Right cardiac atrium (tissue), 5 donors: ENCODE measurements at regions not wholly inside any gene's neighbourhood (a gene's known extent, or its start where the extent isn't known, plus 50 kb on each side); places are given as distances from the start of the nearest gene placed in this dataset.

Experiments
- ATAC-seq, 2 donors: fragments of 200-7000 bp; cut with Tn5 transposase; one replicate each; pipeline versions ENCODE4 v1.8.0 to v1.9.1; 2020; ENCODE audit warnings: moderate library complexity in 2 of 2, mild to moderate bottlenecking in 1 of 2
- DNase-seq, 3 donors: peaks; one replicate each; pipeline ENCODE4 v3.0.0-alpha.2; 2020
- H3K27ac ChIP-seq: one replicate; pipeline ENCODE4 v1.5.1; 2013; ENCODE audit warnings: mild to moderate bottlenecking, low read length, control low read depth, moderate library complexity
- H3K27me3 ChIP-seq: one replicate; pipeline ENCODE4 v1.6.1; 2013; ENCODE audit not compliant: control insufficient read depth, insufficient read depth
- H3K4me1 ChIP-seq: one replicate; pipeline ENCODE4 v1.6.1; 2013; ENCODE audit warnings: low read length; ENCODE audit not compliant: control insufficient read depth, insufficient read depth
- H3K4me3 ChIP-seq: one replicate; pipeline ENCODE4 v1.5.1; 2013; ENCODE audit warnings: low read length, control low read depth
- H3K9me3 ChIP-seq: one replicate; pipeline ENCODE4 v1.6.1; 2013; ENCODE audit warnings: low read length; ENCODE audit not compliant: control insufficient read depth
- WGBS: extraction: QIAGEN DNeasy Blood & Tissue Kit; methylation state at CpG from one replicate; pipeline ENCODE4 v1.1.7; 2013; 5-methylcytosine and 5-hydroxymethylcytosine counted together
- intact Hi-C, 4 donors: fragments of 100-400 bp; cut with DNase I; formaldehyde crosslinking; loops; one replicate each; pipeline versions ENCODE4 v1.11.0 to v1.14.0; 2022 to 2023
- donor health status: healthy with polysubstance abuse.
- donor health status: DM: no; HTN: yes; CAD: no.
- donor health status: DM: no; HTN: no; CAD: no.
- donor health status: DM: no; HTN: yes; CAD: no; lungs with severe emphysema.
- donor health status: DM: yes; HTN: yes; CAD: no.

- H3K9me3 ChIP-seq: no peaks in the 10 kb centered on the region
- H3K27ac ChIP-seq: no peak overlapping the region
- H3K27me3 ChIP-seq: no peaks in the 10 kb centered on the region
- ATAC-seq (no peak), DNase-seq (no peak)
- 81% methylated on average over 1 of the region's 1 CpG for WGBS
- intact Hi-C loops: no loop called here
- no peaks in the 10 kb centered on the region for H3K4me1 ChIP-seq
- H3K4me3 ChIP-seq: no peak overlapping the region
These were observed 107.2 kb upstream of the CMC1 start for GRCh38 chr3:28134198-28134597.

GRCh38 chr3:28134792-28135375 lies 106.5 kb upstream of the CMC1 start:
- WGBS: 74% methylated on average over 3 of the region's 3 CpGs

GRCh38 chr3:28136607-28137216 lies 104.7 kb upstream of the CMC1 start:
- ATAC-seq (no peak), DNase-seq (no peak)
- 81% methylated on average over 2 of the region's 2 CpGs for WGBS
- H3K4me1 ChIP-seq: no peaks in the 10 kb centered on the region
- no peaks in the 10 kb centered on the region for H3K9me3 ChIP-seq
- H3K4me3 ChIP-seq: no peak overlapping the region
- no peaks in the 10 kb centered on the region for H3K27me3 ChIP-seq
- intact Hi-C loops: no loop called here
- H3K27ac ChIP-seq: no peak overlapping the region

More at GRCh38 chr3:28134792-28135375, 106.5 kb upstream of the CMC1 start:
- ATAC-seq: no peak
- Histone ChIP-seq H3K4me1 (no peaks in the 10 kb centered on the region), H3K9me3 (no peaks in the 10 kb centered on the region), H3K4me3 (no peak overlapping the region), H3K27ac (no peak overlapping the region), H3K27me3 (no peaks in the 10 kb centered on the region)
- intact Hi-C loops: no loop called here
- DNase-seq: no peak

GRCh38 chr3:28138043-28138610 lies 103.3 kb upstream of the CMC1 start:
- Histone ChIP-seq H3K27me3 (no peaks in the 10 kb centered on the region), H3K4me3 (no peak overlapping the region), H3K27ac (no peak overlapping the region), H3K9me3 (no peaks in the 10 kb centered on the region), H3K4me1 (no peaks in the 10 kb centered on the region)
- intact Hi-C loops: no loop called here
- 41% methylated on average over 6 of the region's 6 CpGs for WGBS
- DNase-seq (no peak), ATAC-seq (no peak)

- H3K27me3 ChIP-seq: no peaks in the 10 kb centered on the region
- intact Hi-C loops: no loop called here
- H3K4me3 ChIP-seq: no peak overlapping the region
- DNase-seq: peak; percentile 37 to 78 (median 59)
- no peaks in the 10 kb centered on the region for H3K9me3 ChIP-seq
- peak overlapping the region; percentile 62 for H3K27ac ChIP-seq
- H3K4me1 ChIP-seq: no peaks in the 10 kb centered on the region
- whole genome bisulfite sequencing: 32% methylated on average over 4 of the region's 4 CpGs
- peak; percentile 96 for ATAC-seq
These were observed 102.1 kb upstream of the CMC1 start for GRCh38 chr3:28139288-28139687.

GRCh38 chr3:28139967-28140634 lies 101.3 kb upstream of the CMC1 start:
- no peak for DNase-seq
- no peak overlapping the region for H3K4me3 ChIP-seq
- intact Hi-C loops: no loop called here
- no peaks in the 10 kb centered on the region for H3K4me1 ChIP-seq
- no peaks in the 10 kb centered on the region for H3K9me3 ChIP-seq
- peak; percentile 50 to 54 for ATAC-seq
- 75% methylated on average over 5 of the region's 5 CpGs for WGBS
- H3K27me3 ChIP-seq: no peaks in the 10 kb centered on the region
- H3K27ac ChIP-seq: no peak overlapping the region

- Histone ChIP-seq H3K4me3 (no peak overlapping the region), H3K27ac (peak overlapping the region; percentile 37), H3K4me1 (no peaks in the 10 kb centered on the region), H3K27me3 (no peaks in the 10 kb centered on the region), H3K9me3 (no peaks in the 10 kb centered on the region)
- no peak for ATAC-seq
- WGBS: 88% methylated on average over 4 of the region's 4 CpGs
- DNase-seq: peak in 1 of 3 donors; percentile 30
- intact Hi-C loops: no loop called here
These were observed 100.8 kb upstream of the CMC1 start for GRCh38 chr3:28140664-28141063.

- no peak for DNase-seq
- intact Hi-C loops: no loop called here
- peaks cover 1% of the 10 kb centered on the region for H3K4me1 ChIP-seq
- H3K27ac ChIP-seq: no peak overlapping the region
- H3K4me3 ChIP-seq: no peak overlapping the region
- no peaks in the 10 kb centered on the region for H3K9me3 ChIP-seq
- no peaks in the 10 kb centered on the region for H3K27me3 ChIP-seq
- ATAC-seq: no peak
These were observed 91.5 kb upstream of the CMC1 start for GRCh38 chr3:28149960-28150359.

- ATAC-seq: peak; percentile 93 to 94
- H3K27me3 ChIP-seq: no peaks in the 10 kb centered on the region
- no peak overlapping the region for H3K27ac ChIP-seq
- peaks cover 1% of the 10 kb centered on the region for H3K4me1 ChIP-seq
- H3K9me3 ChIP-seq: no peaks in the 10 kb centered on the region
- intact Hi-C loops: no loop called here
- DNase-seq: no peak
- no peak overlapping the region for H3K4me3 ChIP-seq
These were observed 90.8 kb upstream of the CMC1 start for GRCh38 chr3:28150465-28151206.

- Histone ChIP-seq H3K27ac (no peak overlapping the region), H3K4me3 (no peak overlapping the region), H3K9me3 (no peaks in the 10 kb centered on the region), H3K27me3 (no peaks in the 10 kb centered on the region), H3K4me1 (peaks cover 1% of the 10 kb centered on the region)
- WGBS: 49% methylated on average over 2 of the region's 2 CpGs
- intact Hi-C loops: no loop called here
- DNase-seq (no peak), ATAC-seq (peak; percentile 43 to 48)
These were observed 90.2 kb upstream of the CMC1 start for GRCh38 chr3:28151207-28151550.
